ENCODE measurements at regions not wholly inside any gene's neighbourhood (a gene's known extent, or its start where the extent isn't known, plus 50 kb on each side); places are given as distances from the start of the nearest gene placed in this dataset.
"Not testable (repeated sequence)": the region's sequence is repeated elsewhere in the genome, so short reads cannot be mapped to it uniquely, and the experiment has no call there.

GRCh38 chr2:150211164-150211631 is 276.3 kb downstream of the RND3 start:
- no peak for TF ChIP-seq CTCF (IDR thresholded peaks at IDR 0.05)
- DNase-seq (ENCODE audit: low spot score) (no peak), ATAC-seq (ENCODE audit: low FRiP score) (peak; percentile 85)

GRCh38 chr2:150209746-150210145 is 277.7 kb downstream of the RND3 start:
- ATAC-seq (ENCODE audit: low FRiP score): no peak
- no peak for TF ChIP-seq CTCF (IDR thresholded peaks at IDR 0.05)
- no peak for DNase-seq (ENCODE audit: low spot score)

GRCh38 chr2:150208689-150209088 is 278.8 kb downstream of the RND3 start:
- TF ChIP-seq CTCF (IDR thresholded peaks at IDR 0.05): no peak

GRCh38 chr2:150207979-150208378 is 279.5 kb downstream of the RND3 start:
- ATAC-seq (ENCODE audit: low FRiP score) (no peak), DNase-seq (ENCODE audit: low spot score) (no peak)
- TF ChIP-seq CTCF (IDR thresholded peaks at IDR 0.05): no peak

More at GRCh38 chr2:150208689-150209088, 278.8 kb downstream of the RND3 start:
- DNase-seq (ENCODE audit: low spot score) (no peak), ATAC-seq (ENCODE audit: low FRiP score) (no peak)

- peak; percentile 89 for ATAC-seq (ENCODE audit: low FRiP score)
- DNase-seq (ENCODE audit: low spot score): no peak
- no peak for TF ChIP-seq CTCF (IDR thresholded peaks at IDR 0.05)
These were observed 283.0 kb downstream of the RND3 start for GRCh38 chr2:150204451-150204850.

- not testable (repeated sequence) for ATAC-seq (ENCODE audit: low FRiP score); DNase-seq (ENCODE audit: low spot score)
These were observed 292.7 kb downstream of the RND3 start for GRCh38 chr2:150194816-150195215.

GRCh38 chr2:150192701-150193100 is 294.8 kb downstream of the RND3 start:
- ATAC-seq (ENCODE audit: low FRiP score) (no peak), DNase-seq (ENCODE audit: low spot score) (no peak)
- TF ChIP-seq CTCF (IDR thresholded peaks at IDR 0.05): no peak

GRCh38 chr2:150191349-150191748 is 296.1 kb downstream of the RND3 start:
- no peak for DNase-seq (ENCODE audit: low spot score)
- no peak for TF ChIP-seq CTCF (IDR thresholded peaks at IDR 0.05)
- ATAC-seq (ENCODE audit: low FRiP score): no peak

Data from omental fat pad (tissue), 3 donors.